Endothelial cell of umbilical vein (primary cell): ENCODE measurements at regions not wholly inside any gene's neighbourhood (a gene's known extent, or its start where the extent isn't known, plus 50 kb on each side); places are given as distances from the start of the nearest gene placed in this dataset.

Experiments
- BruUV-seq: library from RNA; stranded (reverse); fragments of 400-500 nt; replicated peaks from 2 replicates; lab custom pipeline; 2021; lab: Mats Ljungman, UMichigan
- CTCF ChIA-PET: fragments of 300-600, 350-600 bp; sonication (Branson Sonifier 250); formaldehyde crosslinking; loops from one replicate; lab custom pipeline; 2021; ENCODE audit warnings: antibody characterized with exemption, inconsistent platforms; lab: Charles Lee
- POLR2A ChIA-PET: fragments of 300-600, 350-600 bp; sonication (Branson Sonifier 250); formaldehyde crosslinking; loops from one replicate; lab custom pipeline; 2021; ENCODE audit warnings: antibody characterized with exemption, inconsistent platforms; lab: Charles Lee
- DNase-seq: peaks from one replicate; pipeline ENCODE4 v3.0.0-alpha.2; 2011; ENCODE audit warnings: low read depth, low spot score
- FAIRE-seq: peaks from 2 replicates; lab custom pipeline; 2011; peaks lifted over from hg19 to GRCh38; lab: Jason Lieb, UNC
- H2AFZ ChIP-seq: 2 replicates; pipeline ENCODE4 v1.6.0; 2012; ENCODE audit warnings: low read depth, low read length, control low read depth, inconsistent platforms
- H3K27ac ChIP-seq: 2 replicates; pipeline ENCODE4 v1.5.1; 2011; ENCODE audit warnings: low read depth, mild to moderate bottlenecking, control low read depth, low read length, moderate library complexity; ENCODE audit not compliant: insufficient read depth
- H3K27me3 ChIP-seq, 2 experiments: 2 replicates each; pipeline versions ENCODE4 v1.6.0 to v1.6.1; 2011; ENCODE audit warnings: low read length in 2 of 2, mixed read lengths in 1 of 2; ENCODE audit not compliant: control insufficient read depth in 2 of 2, insufficient read depth in 2 of 2
- H3K36me3 ChIP-seq, 2 experiments: 2 replicates in 1 of 2; 3 replicates in 1 of 2; pipeline ENCODE4 v1.5.1; 2011; ENCODE audit warnings: low read length in 2 of 2, mild to moderate bottlenecking in 1 of 2, moderate library complexity in 1 of 2; ENCODE audit not compliant: control insufficient read depth in 2 of 2, insufficient read depth in 2 of 2; ENCODE audit errors: extremely low read depth in 1 of 2
- H3K4me1 ChIP-seq: 3 replicates; pipeline ENCODE4 v1.5.1; 2011; ENCODE audit warnings: mild to moderate bottlenecking, low read length; ENCODE audit not compliant: control insufficient read depth, insufficient read depth; ENCODE audit errors: extremely low read depth
- H3K4me2 ChIP-seq: 2 replicates; pipeline ENCODE4 v1.6.1; 2011; ENCODE audit warnings: low read length, control low read depth, mixed read lengths; ENCODE audit not compliant: insufficient read depth
- H3K4me3 ChIP-seq, 3 experiments: fragments of 200-600 bp in 1 of 3; sonication (generic), shearing (Covaris generic) in 1 of 3; replicated peaks in 1 of 3; 2 replicates each; pipeline ENCODE4 v1.5.1; 2011 to 2016; ENCODE audit warnings: control low read depth in 3 of 3, low read length in 3 of 3, mild to moderate bottlenecking in 2 of 3, inconsistent platforms in 1 of 3, low read depth in 1 of 3, moderate library complexity in 1 of 3; ENCODE audit not compliant: insufficient read depth in 1 of 3
- H3K79me2 ChIP-seq: 2 replicates; pipeline ENCODE4 v1.6.0; 2012; ENCODE audit warnings: low read length, inconsistent platforms; ENCODE audit not compliant: control insufficient read depth, insufficient read depth
- H3K9ac ChIP-seq: replicated peaks from 2 replicates; pipeline ENCODE3; 2011; ENCODE audit warnings: low read length, control low read depth; ENCODE audit not compliant: insufficient read depth; ENCODE audit errors: extremely low read depth
- H3K9me1 ChIP-seq: replicated peaks from 3 replicates; pipeline ENCODE4 v1.6.0; 2011; ENCODE audit warnings: mild to moderate bottlenecking, low read length; ENCODE audit not compliant: control insufficient read depth, insufficient read depth; ENCODE audit errors: extremely low read depth
- H3K9me3 ChIP-seq: replicated peaks from 2 replicates; pipeline ENCODE4 v1.5.1; 2012; ENCODE audit warnings: low read length, inconsistent platforms; ENCODE audit not compliant: control insufficient read depth, insufficient read depth
- H4K20me1 ChIP-seq: replicated peaks from 2 replicates; pipeline ENCODE3; 2011; ENCODE audit warnings: mild to moderate bottlenecking, low read length; ENCODE audit not compliant: control insufficient read depth, insufficient read depth; ENCODE audit errors: extremely low read depth
- EZH2 ChIP-seq: IDR thresholded peaks from 2 replicates; pipeline ENCODE4 v1.6.1; 2012; ENCODE audit warnings: borderline replicate concordance, low read depth, mild to moderate bottlenecking, moderate library complexity, low read length, inconsistent platforms; ENCODE audit not compliant: severe bottlenecking
- FOS ChIP-seq: IDR thresholded peaks from 2 replicates; pipeline ENCODE4 v1.6.1; 2011; ENCODE audit warnings: mild to moderate bottlenecking, low read length, moderate library complexity, borderline replicate concordance; ENCODE audit not compliant: insufficient read depth
- GATA2 ChIP-seq: IDR thresholded peaks from 2 replicates; pipeline ENCODE4 v1.7.0; 2011; ENCODE audit warnings: low read depth, mild to moderate bottlenecking, moderate library complexity, mixed read lengths, low read length; ENCODE audit not compliant: insufficient read length, insufficient read depth
- MYC ChIP-seq: IDR thresholded peaks from one replicate; pipeline ENCODE4 v1.6.1; 2011; ENCODE audit warnings: mild to moderate bottlenecking, low read depth, low read length
- POLR2A ChIP-seq: IDR thresholded peaks from 2 replicates; pipeline ENCODE4 v1.6.1; 2012; ENCODE audit warnings: low read depth, mild to moderate bottlenecking, control low read depth, low read length
- POLR2AphosphoS5 ChIP-seq: IDR thresholded peaks from 2 replicates; pipeline ENCODE4 v1.6.1; 2012; ENCODE audit warnings: low read depth, mild to moderate bottlenecking, control low read depth, low read length, moderate library complexity; ENCODE audit not compliant: insufficient read depth
- dilution Hi-C: fragments of 300-500 bp; cut with MboI; formaldehyde crosslinking; loops from one replicate; pipeline ENCODE4 v1.15.0; 2019; ENCODE audit warnings: low sequenced_read_pairs; ENCODE audit not compliant: extremely low pct_ligation_motif_present
- intact Hi-C: fragments of 100-400 bp; cut with micrococcal nuclease; formaldehyde crosslinking; loops from one replicate; pipeline ENCODE4 v1.10.0; 2022

DNA sequence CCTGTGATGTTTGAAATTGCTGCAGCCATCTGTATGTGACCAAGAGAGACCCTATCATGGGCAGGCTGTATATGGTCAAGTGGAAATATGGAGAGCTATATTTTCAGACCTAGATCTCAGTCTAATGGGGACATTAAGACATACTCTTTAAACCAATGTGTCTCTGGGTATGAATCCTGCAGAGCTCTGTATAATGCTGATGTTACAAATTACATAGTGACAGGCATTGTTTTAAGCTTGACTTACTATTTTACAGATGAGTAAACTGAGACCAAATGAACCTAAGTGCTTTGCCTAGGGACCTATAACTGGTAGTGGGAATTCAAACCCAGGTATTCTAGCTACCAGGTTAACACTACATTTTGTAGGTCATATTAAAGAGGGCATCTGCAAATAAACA is 71.3 kb upstream of the GRXCR1 start:
- Histone ChIP-seq H3K9me3 (no peaks in the 10 kb centered on the region), H3K27ac (no peak overlapping the region), H2AFZ (no peak overlapping the region), H3K4me2 (no peak overlapping the region), H3K27me3 (no peaks in the 10 kb centered on the region), H3K36me3 (no peaks in the 10 kb centered on the region), H3K4me1 (no peaks in the 10 kb centered on the region), H4K20me1 (no peaks in the 10 kb centered on the region), H3K4me3 (no peak overlapping the region), H3K9ac (no peak overlapping the region), H3K79me2 (no peaks in the 10 kb centered on the region), H3K9me1 (no peaks in the 10 kb centered on the region)
- dilution Hi-C loops, result no loop called here
- no peak for FAIRE-seq
- DNase-seq, result no peak
- BruUV-seq, result no TSS peak
- ChIA-PET CTCF (interaction anchor here (1.1 kb wide), 1 partner anchor 252 kb away, joined by 3 read pairs; no protein-coding TSS in a partner anchor), POLR2A (no interaction called here)
- TF ChIP-seq MYC (no peak), POLR2A (no peak)
- intact Hi-C loops, result no loop called here

DNA sequence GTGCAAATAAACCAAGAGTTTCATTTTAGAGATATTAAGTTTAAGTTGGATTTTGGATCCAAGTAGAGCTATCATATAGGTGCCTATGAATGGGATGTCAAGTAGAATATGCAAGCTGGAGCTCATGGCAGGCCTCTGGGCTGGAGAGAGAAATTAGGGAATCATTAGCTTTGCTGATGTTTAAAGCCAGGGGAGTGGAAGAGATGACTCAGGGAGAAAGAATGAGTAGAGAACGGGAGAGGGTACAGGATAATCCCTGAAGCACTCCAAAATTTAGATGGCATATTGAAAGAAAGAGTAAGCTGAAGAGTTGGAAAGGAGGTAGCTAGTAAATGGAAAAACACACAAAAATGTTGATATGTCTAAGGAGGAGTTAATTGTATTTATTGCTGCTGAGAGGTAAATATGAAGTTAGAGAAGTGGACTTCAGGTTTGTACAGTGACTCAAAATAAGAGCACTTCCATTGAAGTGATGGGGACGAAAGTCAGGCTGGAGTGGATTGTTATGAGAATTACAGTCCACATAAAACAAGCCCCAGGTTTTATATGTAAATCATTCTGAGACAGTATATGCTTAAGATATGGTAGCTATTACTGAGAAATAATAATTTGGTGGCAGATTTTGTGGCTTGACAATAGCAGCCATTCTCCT is 72.5 kb upstream of the GRXCR1 start:
- dilution Hi-C loops (no loop called here), intact Hi-C loops (no loop called here)
- Histone ChIP-seq H3K79me2 (no peaks in the 10 kb centered on the region), H3K4me1 (no peaks in the 10 kb centered on the region), H3K9ac (no peak overlapping the region), H3K9me1 (no peaks in the 10 kb centered on the region), H3K4me2 (no peak overlapping the region), H4K20me1 (no peaks in the 10 kb centered on the region), H3K27ac (no peak overlapping the region), H3K4me3 (no peak overlapping the region), H3K27me3 (no peaks in the 10 kb centered on the region), H3K36me3 (no peaks in the 10 kb centered on the region), H2AFZ (no peak overlapping the region), H3K9me3 (no peaks in the 10 kb centered on the region)
- DNase-seq, result no peak
- POLR2A ChIA-PET, result no interaction called here
- FAIRE-seq, result no peak
- BruUV-seq, result no TSS peak
- CTCF ChIA-PET, result interaction anchor here (1.0 kb wide), 1 partner anchor 8 kb away, joined by 3 read pairs; no protein-coding TSS in a partner anchor
- TF ChIP-seq EZH2 (no peak), POLR2AphosphoS5 (no peak), FOS (no peak), POLR2A (no peak), GATA2 (no peak)
